ENCODE measurements at regions not wholly inside any gene's neighbourhood (a gene's known extent, or its start where the extent isn't known, plus 50 kb on each side); places are given as distances from the start of the nearest gene placed in this dataset.
"Not testable (repeated sequence)": the region's sequence is repeated elsewhere in the genome, so short reads cannot be mapped to it uniquely, and the experiment has no call there.

- not testable (repeated sequence) for H3K4me2 ChIP-seq (ENCODE audit: low read length); DNase-seq; H4K5ac ChIP-seq (ENCODE audit: low read length); H2BK5ac ChIP-seq (ENCODE audit: low read length); H3K4me3 ChIP-seq (ENCODE audit: low read length); H3K4me1 ChIP-seq (ENCODE audit: control insufficient read depth, low read depth, low read length); H2BK15ac ChIP-seq (replicated peaks; ENCODE audit: low read depth); H3K9ac ChIP-seq (ENCODE audit: low read length); H3K18ac ChIP-seq (ENCODE audit: low read length); H3K27me3 ChIP-seq (ENCODE audit: insufficient read depth, low read length, poor library complexity); H3K4ac ChIP-seq (ENCODE audit: low read depth, low read length); H3K23ac ChIP-seq (ENCODE audit: low read length); H2BK120ac ChIP-seq (ENCODE audit: low read depth, low read length); H3K36me3 ChIP-seq (ENCODE audit: control insufficient read depth, insufficient read depth, low read length); H4K8ac ChIP-seq (ENCODE audit: low read depth, low read length); H3K27ac ChIP-seq (ENCODE audit: low read depth, low read length); H2AK5ac ChIP-seq (ENCODE audit: low read length); H3K56ac ChIP-seq (ENCODE audit: low read length); H3K79me1 ChIP-seq (ENCODE audit: low read length); H3K79me2 ChIP-seq (ENCODE audit: control insufficient read depth, insufficient read depth, low read length)
- no CpG with 5 or more reads among the region's 16 CpGs for WGBS (ENCODE audit: extremely low coverage, insufficient coverage, low lambda C conversion rate)
Measured at GRCh38 chr20:40909489-40909888, 119.1 kb upstream of the TOP1 start.

DNA sequence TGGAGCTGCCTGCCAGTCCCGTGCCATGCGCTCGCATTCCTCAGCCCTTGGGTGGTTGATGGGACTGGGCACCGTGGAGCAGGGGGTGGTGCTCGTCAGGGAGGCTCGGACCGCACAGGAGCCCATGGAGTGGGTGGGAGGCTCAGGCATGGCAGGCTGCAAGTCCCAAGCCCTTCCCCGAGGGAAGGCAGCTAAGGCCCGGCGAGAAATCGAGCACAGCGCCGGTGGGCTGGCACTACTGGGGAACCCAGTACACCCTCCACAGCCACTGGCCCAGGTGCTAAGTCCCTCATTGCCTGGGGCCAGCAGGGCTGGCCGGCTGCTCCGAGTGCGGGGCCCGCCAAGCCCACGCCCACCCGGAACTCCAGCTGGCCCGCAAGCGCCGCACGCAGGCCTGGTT is 118.2 kb upstream of the TOP1 start:
- not testable (repeated sequence) for H2AK5ac ChIP-seq (ENCODE audit: low read length)
- WGBS (ENCODE audit: extremely low coverage, insufficient coverage, low lambda C conversion rate): no CpG with 5 or more reads among the region's 23 CpGs

GRCh38 chr20:40911152-40911551 is 117.5 kb upstream of the TOP1 start:
- WGBS (ENCODE audit: extremely low coverage, insufficient coverage, low lambda C conversion rate): no CpG with 5 or more reads among the region's 27 CpGs
- not testable (repeated sequence) for H3K4me2 ChIP-seq (ENCODE audit: low read length); H3K27ac ChIP-seq (ENCODE audit: low read depth, low read length); H3K23ac ChIP-seq (ENCODE audit: low read length); H3K27me3 ChIP-seq (ENCODE audit: insufficient read depth, low read length, poor library complexity); H2BK15ac ChIP-seq (replicated peaks; ENCODE audit: low read depth); H3K79me1 ChIP-seq (ENCODE audit: low read length); H2BK120ac ChIP-seq (ENCODE audit: low read depth, low read length); H3K4me3 ChIP-seq (ENCODE audit: low read length); H3K4ac ChIP-seq (ENCODE audit: low read depth, low read length); H3K36me3 ChIP-seq (ENCODE audit: control insufficient read depth, insufficient read depth, low read length); H3K4me1 ChIP-seq (ENCODE audit: control insufficient read depth, low read depth, low read length); H3K79me2 ChIP-seq (ENCODE audit: control insufficient read depth, insufficient read depth, low read length); H2BK5ac ChIP-seq (ENCODE audit: low read length); H3K9ac ChIP-seq (ENCODE audit: low read length); H2AK5ac ChIP-seq (ENCODE audit: low read length); DNase-seq; H4K5ac ChIP-seq (ENCODE audit: low read length); H3K56ac ChIP-seq (ENCODE audit: low read length); H3K18ac ChIP-seq (ENCODE audit: low read length); H4K8ac ChIP-seq (ENCODE audit: low read depth, low read length)

More for the DNA sequence above, 118.2 kb upstream of the TOP1 start:
- not testable (repeated sequence) for H3K36me3 ChIP-seq (ENCODE audit: control insufficient read depth, insufficient read depth, low read length); H3K27me3 ChIP-seq (ENCODE audit: insufficient read depth, low read length, poor library complexity); H3K18ac ChIP-seq (ENCODE audit: low read length); H3K4ac ChIP-seq (ENCODE audit: low read depth, low read length); H4K8ac ChIP-seq (ENCODE audit: low read depth, low read length); H3K23ac ChIP-seq (ENCODE audit: low read length); H3K79me2 ChIP-seq (ENCODE audit: control insufficient read depth, insufficient read depth, low read length); H3K27ac ChIP-seq (ENCODE audit: low read depth, low read length); H2BK5ac ChIP-seq (ENCODE audit: low read length); H3K9ac ChIP-seq (ENCODE audit: low read length); H3K79me1 ChIP-seq (ENCODE audit: low read length); H4K5ac ChIP-seq (ENCODE audit: low read length); H2BK15ac ChIP-seq (replicated peaks; ENCODE audit: low read depth); H2BK120ac ChIP-seq (ENCODE audit: low read depth, low read length); H3K4me3 ChIP-seq (ENCODE audit: low read length); H3K56ac ChIP-seq (ENCODE audit: low read length); H3K4me1 ChIP-seq (ENCODE audit: control insufficient read depth, low read depth, low read length); H3K4me2 ChIP-seq (ENCODE audit: low read length); DNase-seq

GRCh38 chr20:40913224-40914185 is 115.1 kb upstream of the TOP1 start:
- H2BK120ac ChIP-seq (ENCODE audit: low read depth, low read length): no peak overlapping the region
- H3K36me3 ChIP-seq (ENCODE audit: control insufficient read depth, insufficient read depth, low read length): no peaks in the 10 kb centered on the region
- H3K4ac ChIP-seq (ENCODE audit: low read depth, low read length): no peak overlapping the region
- no peak overlapping the region for H3K56ac ChIP-seq (ENCODE audit: low read length)
- no peak overlapping the region for H2BK15ac ChIP-seq (replicated peaks; ENCODE audit: low read depth)
- H3K4me2 ChIP-seq (ENCODE audit: low read length): no peak overlapping the region
- no peak overlapping the region for H4K8ac ChIP-seq (ENCODE audit: low read depth, low read length)
- no peak overlapping the region for H3K18ac ChIP-seq (ENCODE audit: low read length)
- no peak for DNase-seq
- H2AK5ac ChIP-seq (ENCODE audit: low read length): no peak overlapping the region
- H2BK5ac ChIP-seq (ENCODE audit: low read length): no peak overlapping the region
- no peak overlapping the region for H3K4me3 ChIP-seq (ENCODE audit: low read length)
- no peaks in the 10 kb centered on the region for H3K79me2 ChIP-seq (ENCODE audit: control insufficient read depth, insufficient read depth, low read length)
- H3K4me1 ChIP-seq (ENCODE audit: control insufficient read depth, low read depth, low read length): no peaks in the 10 kb centered on the region
- H3K23ac ChIP-seq (ENCODE audit: low read length): no peak overlapping the region
- H3K79me1 ChIP-seq (ENCODE audit: low read length): no peaks in the 10 kb centered on the region
- no peak overlapping the region for H3K27ac ChIP-seq (ENCODE audit: low read depth, low read length)
- no peak overlapping the region for H4K5ac ChIP-seq (ENCODE audit: low read length)
- no peaks in the 10 kb centered on the region for H3K27me3 ChIP-seq (ENCODE audit: insufficient read depth, low read length, poor library complexity)
- WGBS (ENCODE audit: extremely low coverage, insufficient coverage, low lambda C conversion rate): no CpG with 5 or more reads among the region's 34 CpGs
- H3K9ac ChIP-seq (ENCODE audit: low read length): no peak overlapping the region

- H3K27me3 ChIP-seq (ENCODE audit: insufficient read depth, low read length, poor library complexity): no peaks in the 10 kb centered on the region
- H3K9ac ChIP-seq (ENCODE audit: low read length): no peak overlapping the region
- no peak overlapping the region for H4K8ac ChIP-seq (ENCODE audit: low read depth, low read length)
- no peaks in the 10 kb centered on the region for H3K79me2 ChIP-seq (ENCODE audit: control insufficient read depth, insufficient read depth, low read length)
- H4K5ac ChIP-seq (ENCODE audit: low read length): no peak overlapping the region
- H3K4me1 ChIP-seq (ENCODE audit: control insufficient read depth, low read depth, low read length): no peaks in the 10 kb centered on the region
- no peaks in the 10 kb centered on the region for H3K36me3 ChIP-seq (ENCODE audit: control insufficient read depth, insufficient read depth, low read length)
- H3K23ac ChIP-seq (ENCODE audit: low read length): no peak overlapping the region
- H3K18ac ChIP-seq (ENCODE audit: low read length): no peak overlapping the region
- H2BK15ac ChIP-seq (replicated peaks; ENCODE audit: low read depth): no peak overlapping the region
- DNase-seq: no peak
- H3K4me3 ChIP-seq (ENCODE audit: low read length): no peak overlapping the region
- H3K79me1 ChIP-seq (ENCODE audit: low read length): no peaks in the 10 kb centered on the region
- no peak overlapping the region for H3K4ac ChIP-seq (ENCODE audit: low read depth, low read length)
- H2BK120ac ChIP-seq (ENCODE audit: low read depth, low read length): no peak overlapping the region
- WGBS (ENCODE audit: extremely low coverage, insufficient coverage, low lambda C conversion rate): no CpG with 5 or more reads among the region's 3 CpGs
- no peak overlapping the region for H2AK5ac ChIP-seq (ENCODE audit: low read length)
- H3K56ac ChIP-seq (ENCODE audit: low read length): no peak overlapping the region
- no peak overlapping the region for H3K4me2 ChIP-seq (ENCODE audit: low read length)
- H2BK5ac ChIP-seq (ENCODE audit: low read length): no peak overlapping the region
- no peak overlapping the region for H3K27ac ChIP-seq (ENCODE audit: low read depth, low read length)
Measured at GRCh38 chr20:40915756-40916155, 112.9 kb upstream of the TOP1 start.

Data from mesendoderm (in vitro differentiated cells).